GM18868 (cell line): ENCODE measurements at regions not wholly inside any gene's neighbourhood (a gene's known extent, or its start where the extent isn't known, plus 50 kb on each side); places are given as distances from the start of the nearest gene placed in this dataset.

Experiments used
- ATAC-seq: cut with Tn5 transposase; IDR thresholded peaks from one replicate; pipeline ENCODE4 v1.9.1; 2021; ENCODE audit warnings: mild to moderate bottlenecking, moderate library complexity; ENCODE audit not compliant: unreplicated experiment

DNA sequence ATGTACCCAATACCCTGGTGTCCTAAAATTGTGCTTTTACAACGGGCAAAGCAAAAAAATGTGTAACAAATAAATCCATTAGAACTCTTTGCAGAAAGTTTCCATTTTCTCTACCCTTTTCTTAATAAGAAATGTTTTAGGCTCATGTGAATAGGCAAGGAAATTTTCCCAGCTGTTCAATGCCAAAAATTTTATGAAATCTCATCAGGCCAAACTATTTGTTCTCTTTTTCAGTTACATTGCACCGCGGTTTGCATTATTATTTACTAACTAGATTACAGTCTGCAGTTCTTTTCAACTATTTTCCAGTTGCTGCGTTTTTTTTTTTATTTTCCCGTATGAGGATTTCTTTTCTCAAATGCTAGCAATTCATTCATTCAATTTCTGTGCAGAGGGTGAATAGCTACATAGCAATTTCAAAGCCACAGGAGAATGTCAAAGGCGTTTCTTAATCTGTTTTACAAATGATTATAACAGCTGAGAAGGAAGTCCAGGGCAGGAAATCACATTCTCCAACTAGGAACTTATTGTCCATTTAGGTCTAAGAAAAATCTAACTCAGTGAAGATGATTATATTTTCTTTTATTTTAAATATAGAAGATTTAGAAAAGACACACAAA is 367.5 kb upstream of the MMADHC start:
- ATAC-seq = no peak

DNA sequence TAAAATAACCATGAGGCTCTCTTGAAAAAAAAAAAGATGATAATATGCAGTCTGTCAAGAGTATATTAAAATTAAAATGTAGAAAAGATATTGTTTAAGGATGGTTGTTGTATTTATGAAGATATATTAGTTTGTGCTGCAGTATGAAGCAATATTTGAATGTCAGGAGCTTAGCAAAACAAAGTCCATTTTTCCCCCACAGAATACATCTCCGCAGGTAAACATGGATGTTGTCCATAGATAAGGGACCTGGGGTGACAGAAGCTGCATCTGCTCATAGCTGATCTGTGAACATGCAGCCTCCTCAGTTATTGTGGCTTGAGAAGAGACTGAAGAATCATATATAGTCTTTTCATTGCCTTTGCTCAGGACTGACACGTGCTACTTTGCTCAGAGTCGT is 366.1 kb upstream of the MMADHC start:
- ATAC-seq = no peak

DNA sequence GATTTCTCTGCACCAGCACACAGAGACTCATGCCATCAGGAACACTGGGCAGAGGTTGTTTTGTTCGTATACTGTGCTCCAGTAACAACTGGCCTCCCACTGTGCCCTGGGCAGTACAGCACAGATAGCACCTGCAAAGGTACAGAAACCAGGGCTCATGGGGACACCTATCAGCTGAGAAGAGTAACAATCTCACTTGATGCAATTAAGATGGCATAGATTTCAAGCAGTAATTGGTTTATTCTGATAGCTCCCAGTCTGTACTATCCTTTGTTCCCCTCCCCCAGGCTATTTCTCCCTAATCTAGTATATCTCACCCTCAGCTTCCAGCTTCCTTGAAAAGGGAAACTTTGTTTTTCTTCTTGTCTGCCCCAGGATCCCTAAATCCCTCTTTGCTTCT is 343.9 kb upstream of the MMADHC start:
- no peak for ATAC-seq

DNA sequence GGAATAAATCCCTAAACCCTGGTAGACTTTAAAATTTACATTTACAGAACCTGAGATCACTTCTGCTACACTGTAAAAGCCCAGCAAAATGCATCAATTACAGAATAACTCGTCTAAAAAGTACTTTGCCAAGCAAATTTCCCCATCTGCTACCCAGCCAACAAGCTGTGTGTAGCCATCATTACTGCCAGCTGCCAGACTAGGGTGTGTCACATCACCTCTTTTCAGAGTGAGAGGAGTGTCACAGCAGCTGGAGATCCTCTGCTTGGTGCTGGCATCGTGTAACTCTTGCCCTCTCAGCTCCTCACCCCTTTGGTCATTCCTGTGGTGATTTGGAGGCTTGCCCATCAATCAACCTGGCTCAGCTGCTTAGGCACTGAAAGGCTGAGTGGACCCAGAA is 340.4 kb upstream of the MMADHC start:
- ATAC-seq = no peak

DNA sequence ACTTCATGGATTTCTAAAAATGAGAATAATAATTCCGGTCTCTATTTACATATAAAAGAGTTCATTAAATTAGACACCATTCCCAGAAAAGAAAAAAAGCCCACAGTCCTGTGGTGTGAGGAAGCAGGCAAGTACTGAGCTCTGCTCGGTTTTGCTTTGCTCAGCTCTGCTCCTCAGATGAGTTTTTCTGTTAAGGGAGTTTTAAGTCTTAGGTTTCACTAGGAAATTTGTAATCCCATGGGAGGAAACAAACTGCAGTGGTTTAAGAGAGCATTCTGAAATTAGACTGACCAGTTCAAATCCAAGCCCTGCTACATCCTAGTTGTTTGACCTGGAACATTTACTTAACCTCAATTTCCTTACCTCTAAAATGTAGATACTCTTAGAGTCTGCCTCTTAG is 338.6 kb upstream of the MMADHC start:
- ATAC-seq = no peak

DNA sequence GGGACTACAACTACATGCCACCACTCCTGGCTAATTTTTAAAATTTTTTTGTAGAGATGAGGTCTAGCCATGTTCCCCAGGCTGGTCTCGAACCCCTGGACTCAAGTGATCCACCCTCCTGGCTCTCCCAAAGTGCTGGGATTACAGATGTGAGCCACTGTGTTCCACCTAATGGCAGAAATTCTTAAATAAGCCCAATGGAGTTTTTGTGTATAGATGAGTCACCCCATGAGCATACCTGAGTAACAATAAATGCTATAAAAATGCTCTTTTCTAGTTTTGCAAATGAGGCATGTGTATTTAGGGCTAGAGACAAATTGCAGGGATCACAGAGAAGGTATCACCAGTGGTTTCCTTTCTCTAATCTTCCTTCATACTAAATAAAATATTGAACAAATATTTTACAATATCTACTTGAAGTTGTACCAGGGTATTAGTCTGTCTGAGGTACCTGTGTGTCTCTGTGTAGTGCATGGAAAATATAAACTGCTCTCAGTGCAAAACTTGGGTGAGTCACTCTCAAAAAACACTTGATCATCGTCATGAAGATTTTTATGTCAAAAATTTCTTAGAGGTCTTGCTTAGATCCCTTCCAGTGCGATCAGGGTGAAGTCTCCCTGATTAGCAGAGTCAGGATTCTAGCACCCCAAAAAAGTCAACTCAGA is 337.1 kb upstream of the MMADHC start:
- no peak for ATAC-seq

DNA sequence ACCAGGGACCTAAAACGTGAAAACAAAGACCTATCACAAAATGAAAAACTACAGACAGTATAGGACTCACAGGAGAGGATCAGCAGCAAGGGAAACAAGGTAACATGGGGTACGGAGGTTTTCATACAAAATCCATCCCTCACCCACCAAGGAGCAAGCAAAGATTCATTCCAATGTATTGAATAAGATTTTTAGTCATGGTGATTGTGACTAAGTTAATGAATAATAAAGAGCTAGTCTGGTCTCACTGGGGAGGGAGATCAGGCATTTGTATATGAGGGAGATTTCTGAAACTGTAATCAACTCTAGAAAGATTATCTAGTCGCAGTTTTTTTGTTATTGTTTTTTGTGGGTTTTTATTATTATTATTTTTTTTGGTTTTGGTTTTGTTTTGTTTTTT is 336.5 kb upstream of the MMADHC start:
- no peak for ATAC-seq

DNA sequence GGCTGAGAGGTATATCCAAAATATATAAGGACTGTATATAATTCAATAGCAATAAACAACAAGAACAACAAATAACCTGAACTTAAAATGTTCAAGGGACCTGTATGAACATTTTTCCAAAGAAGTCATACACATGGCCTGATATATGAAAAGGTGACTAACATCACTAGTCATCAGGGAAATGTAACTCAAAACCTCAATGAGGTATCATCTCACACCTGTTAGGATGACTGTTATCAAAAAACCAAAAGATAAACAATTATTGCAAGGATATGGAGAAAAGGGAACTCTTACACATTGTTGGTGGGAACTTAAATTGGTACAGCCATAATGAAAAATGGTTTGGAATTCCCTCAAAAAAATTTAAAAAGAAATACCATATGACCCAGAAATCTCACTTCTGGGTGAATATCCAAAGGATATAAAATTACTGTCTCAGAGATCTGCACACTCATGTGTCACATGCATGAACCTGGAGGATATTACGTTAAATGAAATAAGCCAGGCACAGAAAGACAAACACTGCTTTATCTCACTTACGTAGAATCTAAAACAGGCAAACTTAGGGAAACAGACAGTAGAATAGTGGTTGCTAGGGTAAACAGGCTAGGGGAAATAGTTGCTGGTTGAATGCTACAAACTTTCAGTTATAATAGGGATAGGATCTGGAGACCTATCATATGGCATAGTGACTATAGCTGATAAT is 334.5 kb upstream of the MMADHC start:
- no peak for ATAC-seq

DNA sequence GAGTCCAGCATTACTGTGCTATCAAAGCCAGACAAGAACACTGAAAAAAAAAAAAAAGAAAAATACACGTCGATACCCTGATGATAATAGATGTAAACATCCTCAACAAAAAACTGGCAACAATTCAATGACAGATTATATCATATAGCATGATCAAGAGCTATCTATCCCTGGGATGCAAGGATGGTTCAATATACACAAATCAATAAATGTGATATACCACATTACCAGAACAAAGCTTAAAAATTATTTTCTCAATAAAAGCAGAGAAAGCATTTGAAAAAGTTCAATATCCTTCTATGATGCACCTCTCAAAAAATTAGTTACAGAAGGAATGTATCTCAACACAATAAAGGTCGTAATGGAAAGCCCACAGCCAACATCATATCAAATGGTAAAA is 332.8 kb upstream of the MMADHC start:
- ATAC-seq = no peak

DNA sequence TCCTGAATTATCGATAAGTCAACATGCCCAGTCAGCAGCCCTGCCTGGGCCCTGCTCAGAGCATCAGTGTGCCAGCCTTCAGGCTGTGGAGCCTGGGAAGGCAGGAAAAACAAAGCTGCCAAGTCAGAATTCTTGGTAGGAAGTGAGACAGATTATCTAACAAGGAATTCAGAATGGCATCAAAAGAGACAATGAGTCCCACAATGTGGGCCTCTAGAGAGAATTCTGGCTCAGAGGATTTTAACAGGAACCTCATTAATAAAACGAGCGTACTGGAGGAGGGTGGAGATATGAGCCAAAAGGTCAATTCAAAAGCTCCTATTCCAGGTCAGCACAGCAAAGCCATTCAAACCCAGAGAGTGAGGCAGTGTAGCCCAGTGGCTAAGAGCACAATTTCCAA is 327.6 kb upstream of the MMADHC start:
- no peak for ATAC-seq

DNA sequence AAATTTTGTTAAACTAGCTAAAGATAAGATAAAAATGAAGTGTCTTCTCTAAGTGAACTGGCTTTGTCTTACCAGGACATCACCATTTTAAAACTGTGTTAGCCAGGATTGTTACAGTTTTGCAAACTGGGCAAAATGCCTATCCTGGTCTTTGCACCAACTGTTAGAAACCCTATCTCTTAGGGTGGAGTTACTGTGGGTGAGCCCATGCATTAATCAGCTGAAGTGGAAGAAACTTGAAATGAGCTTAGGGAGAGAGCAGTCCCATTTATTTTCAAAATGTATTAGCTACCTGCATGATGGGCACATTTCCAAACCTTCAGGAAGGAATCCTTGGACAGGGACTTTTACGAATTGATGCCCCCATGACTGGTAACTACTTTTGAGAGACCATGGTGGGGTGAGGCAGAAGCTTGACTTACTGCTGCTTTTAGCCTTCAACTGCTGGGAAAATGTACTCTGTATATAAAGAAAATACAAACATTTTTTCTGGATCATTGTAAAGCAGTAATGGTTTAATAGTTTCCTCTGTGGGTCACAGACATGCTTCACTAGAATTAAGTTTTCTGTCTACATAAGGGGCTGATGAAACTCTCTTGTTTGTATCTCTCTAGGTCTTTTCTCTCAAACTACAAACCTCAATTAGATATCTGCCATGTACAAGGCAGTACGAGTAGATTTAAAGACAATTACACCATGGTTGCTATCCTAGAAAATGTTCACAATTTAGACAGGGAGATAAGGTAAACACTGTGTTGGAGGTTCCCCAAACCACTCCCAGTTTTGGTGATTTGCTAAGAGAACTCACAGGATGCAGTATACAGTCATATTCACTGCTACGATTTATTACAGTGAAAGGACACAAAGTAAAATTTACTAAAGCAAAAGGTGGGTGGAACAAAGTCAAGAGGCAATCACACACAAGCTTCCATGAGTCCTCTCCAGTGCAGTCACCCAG is 321.4 kb upstream of the MMADHC start:
- ATAC-seq = no peak

DNA sequence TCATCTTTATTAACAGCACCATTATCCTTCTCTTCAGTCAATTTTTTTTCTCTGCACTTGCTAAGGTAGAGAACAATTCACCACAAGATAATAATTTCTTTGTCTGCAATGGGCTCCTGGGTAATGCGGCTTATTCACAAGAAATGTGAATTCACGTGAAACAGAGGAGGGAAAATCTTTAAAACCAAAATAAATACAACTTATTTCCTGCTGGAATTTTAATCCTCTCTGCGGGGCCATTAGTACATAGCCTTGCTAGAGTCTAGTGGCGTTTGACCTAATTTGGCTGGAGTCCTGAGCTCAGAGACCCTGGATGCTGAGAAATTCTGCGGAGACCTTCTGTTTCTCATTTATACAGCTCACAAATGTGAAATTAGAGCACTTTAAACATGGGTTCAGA is 319.3 kb upstream of the MMADHC start:
- no peak for ATAC-seq

DNA sequence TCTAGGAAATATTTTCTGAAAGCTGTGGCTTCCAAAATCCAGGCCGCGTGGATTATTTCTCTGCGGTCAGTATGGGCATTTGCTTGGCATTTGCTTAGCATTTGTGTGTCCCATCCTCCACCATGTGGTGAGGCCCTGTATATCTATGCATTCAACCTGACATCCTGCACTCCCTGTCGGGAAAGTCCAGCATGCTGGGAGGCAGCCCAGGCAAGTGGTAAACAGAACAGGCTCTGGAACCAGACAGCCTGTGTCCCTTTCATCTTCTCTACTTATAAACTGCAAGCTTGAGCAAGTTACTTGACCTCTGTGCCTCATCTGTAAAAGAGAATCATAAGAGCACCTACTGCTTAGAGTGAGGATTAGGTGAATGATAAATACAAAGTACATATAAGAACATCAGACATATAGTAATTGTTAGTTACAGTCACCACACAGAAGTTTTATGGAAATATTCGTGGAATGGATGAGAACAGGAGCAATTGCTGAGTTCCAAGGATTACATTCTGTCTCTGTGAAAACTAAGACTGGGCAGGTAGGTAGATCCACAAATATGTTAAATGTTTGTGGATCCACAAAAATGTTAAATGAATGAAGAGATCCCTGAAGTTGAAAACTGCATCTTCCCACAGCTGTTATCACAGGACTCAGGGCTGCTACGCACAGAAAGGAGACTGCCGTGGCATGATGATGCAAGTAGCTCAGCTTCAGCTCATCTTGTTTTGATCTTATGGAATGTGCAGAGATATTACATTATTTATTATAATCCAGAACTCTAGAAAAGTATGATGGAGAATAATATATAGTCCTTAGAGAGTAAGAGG is 317.0 kb upstream of the MMADHC start:
- no peak for ATAC-seq

DNA sequence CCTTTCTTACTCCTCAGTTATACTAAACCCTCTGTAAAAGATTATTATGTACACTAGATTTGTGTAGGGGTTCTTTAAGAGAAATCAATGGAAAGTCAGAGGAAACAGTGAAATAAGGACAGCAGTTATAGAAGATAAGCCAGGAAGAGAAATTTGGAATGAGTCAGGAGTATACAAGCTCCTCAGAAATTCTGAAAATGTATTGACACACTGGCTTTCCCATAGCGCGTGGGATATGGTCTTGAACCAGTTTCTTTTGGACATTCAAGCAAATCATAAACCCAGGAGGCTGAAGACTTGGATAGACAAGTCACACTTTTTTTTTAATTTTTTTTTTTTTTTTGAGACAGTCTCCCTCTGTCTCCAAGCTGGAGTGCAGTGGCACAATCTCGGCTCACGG is 316.1 kb upstream of the MMADHC start:
- no peak for ATAC-seq

DNA sequence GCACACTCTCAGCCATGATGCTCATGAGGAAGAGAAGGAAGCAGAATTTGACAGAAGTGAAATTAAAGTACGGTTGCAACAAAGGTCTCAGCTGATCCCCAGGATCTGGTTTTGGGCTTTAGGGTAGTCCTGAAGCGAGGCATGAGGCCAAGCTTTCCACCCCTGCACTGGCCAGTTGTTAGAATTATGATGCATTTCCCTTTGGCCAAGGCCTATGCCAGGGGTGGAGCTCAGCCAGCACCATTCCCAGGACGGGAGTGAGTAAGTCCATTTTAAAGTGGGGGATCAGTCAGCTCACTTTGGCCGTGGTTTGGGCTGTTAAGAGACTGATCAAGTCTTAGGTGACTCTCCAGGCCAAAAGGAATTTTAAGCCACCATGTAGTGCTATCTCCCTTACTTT is 314.5 kb upstream of the MMADHC start:
- no peak for ATAC-seq

DNA sequence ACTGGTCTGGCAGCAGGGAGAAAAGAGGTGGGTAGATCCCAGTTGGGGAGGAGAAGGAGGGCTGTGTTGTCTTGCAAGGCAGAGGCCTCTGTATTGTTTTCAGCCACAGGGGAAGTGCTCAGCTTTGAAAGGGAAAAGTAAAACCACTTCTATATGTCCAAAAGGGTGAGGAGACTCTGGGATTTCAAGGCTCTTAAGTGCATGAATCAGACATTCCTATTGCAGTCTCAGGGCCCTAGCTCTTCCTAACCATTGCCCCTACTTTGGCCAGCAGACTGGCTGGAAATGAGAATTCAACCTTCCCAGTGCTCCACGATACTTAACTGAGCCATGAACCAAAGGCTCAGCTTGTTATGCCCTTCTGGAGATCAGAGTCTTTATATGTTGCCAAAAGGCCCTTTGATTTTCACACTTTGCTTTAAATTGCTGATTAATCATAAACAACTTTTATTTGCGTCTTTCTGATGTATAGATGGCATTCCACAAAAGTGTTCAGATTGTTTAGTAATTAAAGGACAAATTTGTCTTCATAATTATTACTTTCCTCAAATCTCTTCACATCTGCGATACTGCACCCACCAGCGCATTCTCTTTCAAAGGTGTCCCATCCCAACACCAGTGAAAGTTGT is 313.8 kb upstream of the MMADHC start:
- ATAC-seq = no peak

DNA sequence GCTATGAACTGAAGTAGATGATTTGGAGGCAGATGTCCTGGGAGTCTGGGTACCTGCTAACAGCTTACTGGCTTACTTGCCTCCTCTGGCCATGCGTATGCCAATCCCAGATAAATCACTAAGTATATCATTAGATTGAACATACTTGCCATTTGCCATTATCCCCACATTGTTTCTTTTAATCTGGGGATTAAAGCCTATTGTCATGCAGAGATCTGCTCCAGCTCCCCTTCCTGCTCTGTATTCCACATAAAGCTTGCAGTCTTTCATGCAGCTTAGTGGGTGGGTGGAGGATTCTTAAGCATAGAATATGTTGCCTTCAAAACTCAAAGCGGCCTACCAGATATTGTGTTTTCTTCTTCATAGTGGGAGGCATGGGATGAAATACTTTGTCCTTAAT is 311.8 kb upstream of the MMADHC start:
- no peak for ATAC-seq

DNA sequence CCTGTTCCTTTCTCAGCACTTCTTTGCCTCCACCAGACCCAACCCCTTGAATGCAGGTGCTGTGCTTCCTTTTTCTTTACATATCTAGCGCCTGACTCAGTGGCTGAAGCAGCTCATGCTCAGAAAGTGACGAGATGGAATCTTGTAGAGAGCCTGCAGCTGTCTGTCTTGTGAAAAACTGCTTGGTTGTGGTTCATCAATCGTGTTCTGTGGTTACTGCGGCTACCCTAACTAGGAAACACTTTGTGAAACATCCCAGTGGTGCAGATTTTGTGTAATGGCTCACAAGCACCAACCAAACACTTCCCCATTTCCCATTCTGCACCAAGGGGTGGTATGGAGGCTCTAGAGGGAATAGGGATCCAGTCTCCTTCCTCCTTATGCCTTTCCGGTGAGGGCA is 307.2 kb upstream of the MMADHC start:
- ATAC-seq = no peak

DNA sequence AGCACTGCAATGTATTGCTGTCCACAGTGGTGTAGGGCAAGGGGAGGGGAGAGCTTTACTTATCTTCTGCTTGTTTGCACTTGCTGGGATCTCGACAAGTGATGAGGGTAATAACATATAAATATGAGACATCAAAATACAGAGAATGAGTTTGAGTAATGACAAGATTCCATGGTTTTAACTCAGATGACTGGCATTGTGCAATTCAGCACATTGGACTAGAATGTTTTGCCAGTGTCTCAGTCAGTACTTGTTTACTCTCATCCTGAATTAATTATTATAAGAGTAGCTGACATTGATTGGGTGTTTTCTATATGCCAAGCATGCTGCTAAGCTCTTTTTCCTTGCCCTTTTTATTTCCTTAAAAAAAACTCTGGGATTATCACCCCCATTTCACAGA is 306.7 kb upstream of the MMADHC start:
- ATAC-seq = no peak

DNA sequence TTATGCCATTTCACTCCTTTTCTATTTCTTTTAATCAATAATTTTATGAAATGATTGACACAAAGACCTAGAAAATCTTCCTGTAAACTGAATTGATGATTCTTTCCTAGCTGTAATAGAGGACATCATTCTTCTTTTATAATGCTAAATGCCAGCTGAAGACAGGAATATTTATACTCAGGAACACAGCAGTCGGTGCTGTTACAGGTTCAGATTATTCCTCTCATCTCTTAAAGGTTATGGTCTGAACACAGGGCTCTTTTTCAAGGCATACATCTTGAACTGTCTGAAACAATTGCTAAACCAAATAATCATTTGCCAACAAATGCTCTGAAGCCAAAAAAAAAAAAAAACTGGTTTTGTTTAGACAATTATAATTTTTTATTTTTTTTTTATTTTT is 305.0 kb upstream of the MMADHC start:
- no peak for ATAC-seq
